ENCODE measurements at regions not wholly inside any gene's neighbourhood (a gene's known extent, or its start where the extent isn't known, plus 50 kb on each side); places are given as distances from the start of the nearest gene placed in this dataset.

GRCh38 chr18:75869162-75869561 is 441.7 kb upstream of the SMIM21 start:
- DNase-seq (ENCODE audit: low read depth) = no peak
- TF ChIP-seq CTCF (conservative IDR thresholded peaks at IDR 0.05; ENCODE audit: low read length) = no peak
- no peak overlapping the region for H3K4me3 ChIP-seq (ENCODE audit: low read length)

DNA sequence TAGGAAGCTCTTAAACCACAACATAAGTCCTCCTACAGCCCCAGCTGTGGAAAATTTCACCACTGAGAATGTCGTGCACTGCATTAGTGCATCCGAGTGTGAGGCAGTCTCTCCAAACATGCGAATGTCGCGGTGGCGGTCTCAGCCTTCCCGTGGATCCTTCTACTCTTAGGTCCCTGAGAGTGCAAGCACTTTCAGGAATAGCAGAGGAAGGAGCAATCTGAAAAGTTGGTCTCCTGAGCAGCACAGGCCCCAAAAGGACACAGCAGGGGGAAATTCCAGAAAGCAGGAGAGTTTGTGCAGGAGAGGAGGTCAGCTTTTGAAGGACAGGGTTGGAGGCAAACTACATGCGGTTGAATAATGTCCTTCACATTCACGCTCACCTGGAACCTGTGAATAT is 440.5 kb upstream of the SMIM21 start:
- no peak for TF ChIP-seq CTCF (conservative IDR thresholded peaks at IDR 0.05; ENCODE audit: low read length)
- no peak overlapping the region for H3K4me3 ChIP-seq (ENCODE audit: low read length)
- no peak for DNase-seq (ENCODE audit: low read depth)

DNA sequence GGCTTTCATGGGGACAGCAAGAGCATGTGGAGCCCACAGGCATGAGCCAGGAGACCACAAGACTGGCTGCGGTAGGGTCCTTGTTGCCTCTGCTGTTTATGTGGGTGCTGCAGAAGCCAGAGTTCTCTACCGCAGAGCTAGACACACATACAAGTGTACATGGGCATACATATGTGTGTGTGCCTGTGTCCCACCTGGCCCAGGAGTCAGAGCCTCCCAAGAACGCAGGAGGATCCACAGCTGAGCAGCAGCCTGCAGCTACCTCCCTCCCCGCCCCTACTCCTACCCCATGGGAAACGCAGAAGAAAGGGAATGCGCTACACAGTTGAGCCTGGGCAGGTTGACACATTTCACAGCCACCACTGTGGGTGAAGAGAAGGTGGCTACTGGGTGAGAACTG is 438.1 kb upstream of the SMIM21 start:
- DNase-seq (ENCODE audit: low read depth) = no peak
- TF ChIP-seq CTCF (conservative IDR thresholded peaks at IDR 0.05; ENCODE audit: low read length) = no peak
- no peak overlapping the region for H3K4me3 ChIP-seq (ENCODE audit: low read length)

GRCh38 chr18:75864816-75865215 is 437.3 kb upstream of the SMIM21 start:
- H3K4me3 ChIP-seq (ENCODE audit: low read length) = no peak overlapping the region
- DNase-seq (ENCODE audit: low read depth) = no peak
- no peak for TF ChIP-seq CTCF (conservative IDR thresholded peaks at IDR 0.05; ENCODE audit: low read length)

- H3K4me3 ChIP-seq (ENCODE audit: low read length) = no peak overlapping the region
- DNase-seq (ENCODE audit: low read depth) = no peak
- TF ChIP-seq CTCF (conservative IDR thresholded peaks at IDR 0.05; ENCODE audit: low read length) = no peak
Measured at GRCh38 chr18:75863696-75864095, 436.2 kb upstream of the SMIM21 start.

- H3K4me3 ChIP-seq (ENCODE audit: low read length) = no peak overlapping the region
- no peak for DNase-seq (ENCODE audit: low read depth)
- TF ChIP-seq CTCF (conservative IDR thresholded peaks at IDR 0.05; ENCODE audit: low read length) = no peak
Measured at GRCh38 chr18:75862458-75862857, 435.0 kb upstream of the SMIM21 start.

DNA sequence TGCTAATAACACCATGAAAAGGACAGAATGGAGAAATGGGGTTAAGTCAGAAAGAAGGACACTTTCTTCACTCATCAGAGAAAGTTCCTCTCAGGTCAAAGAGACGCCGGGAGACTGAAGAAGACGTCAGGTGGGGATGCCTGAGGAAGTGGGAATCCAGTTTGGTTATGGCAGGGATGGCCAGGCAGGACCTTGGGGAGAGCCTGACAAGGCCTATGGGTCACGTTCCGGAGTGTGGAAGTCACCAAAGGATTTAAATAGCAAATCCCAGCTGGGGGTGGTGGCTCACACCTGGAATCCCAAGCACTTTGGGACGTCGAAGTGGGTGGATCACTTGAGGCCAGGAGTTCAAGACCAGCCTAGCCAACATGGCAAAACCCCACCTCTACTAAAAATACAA is 432.7 kb upstream of the SMIM21 start:
- no peak for TF ChIP-seq CTCF (conservative IDR thresholded peaks at IDR 0.05; ENCODE audit: low read length)
- no peak for DNase-seq (ENCODE audit: low read depth)
- no peak overlapping the region for H3K4me3 ChIP-seq (ENCODE audit: low read length)

All from AG10803 (cell line).